Astrocyte (in vitro differentiated cells and primary cell): ENCODE measurements at regions not wholly inside any gene's neighbourhood (a gene's known extent, or its start where the extent isn't known, plus 50 kb on each side); places are given as distances from the start of the nearest gene placed in this dataset.

Source experiments
- DNase-seq: peaks from one replicate; pipeline ENCODE4 v3.0.0-alpha.2; 2010; ENCODE audit warnings: low read depth
- FAIRE-seq: peaks from 2 replicates; lab custom pipeline; 2011; peaks lifted over from hg19 to GRCh38; lab: Jason Lieb, UNC
- H2AFZ ChIP-seq: 2 replicates; pipeline ENCODE4 v1.6.0; 2012; ENCODE audit warnings: low read depth, low read length, inconsistent platforms
- H3K27ac ChIP-seq: 2 replicates; pipeline ENCODE4 v1.5.1; 2011; ENCODE audit warnings: low read depth, low read length, inconsistent platforms
- H3K27me3 ChIP-seq: 2 replicates; pipeline ENCODE4 v1.6.0; 2011; ENCODE audit warnings: low read length, inconsistent platforms; ENCODE audit not compliant: insufficient read depth
- H3K36me3 ChIP-seq: 2 replicates; pipeline ENCODE4 v1.5.1; 2011; ENCODE audit warnings: low read length, inconsistent platforms; ENCODE audit not compliant: insufficient read depth
- H3K4me1 ChIP-seq: 2 replicates; pipeline ENCODE4 v1.5.1; 2011; ENCODE audit warnings: low read length, inconsistent platforms; ENCODE audit not compliant: insufficient read depth
- H3K4me2 ChIP-seq: 2 replicates; pipeline ENCODE4 v1.6.0; 2012; ENCODE audit warnings: low read length, inconsistent platforms
- H3K4me3 ChIP-seq: 2 replicates; pipeline ENCODE4 v1.5.1; 2011; ENCODE audit warnings: low read depth, mild to moderate bottlenecking, low read length, inconsistent platforms; ENCODE audit not compliant: insufficient read depth
- H3K79me2 ChIP-seq: 2 replicates; pipeline ENCODE4 v1.6.0; 2012; ENCODE audit warnings: mild to moderate bottlenecking, low read length, inconsistent platforms; ENCODE audit not compliant: insufficient read depth
- H3K9ac ChIP-seq: 2 replicates; pipeline ENCODE4 v1.6.0; 2012; ENCODE audit warnings: mild to moderate bottlenecking, low read length, inconsistent platforms
- H3K9me3 ChIP-seq: 2 replicates; pipeline ENCODE4 v1.5.1; 2012; ENCODE audit warnings: low read depth, mild to moderate bottlenecking, low read length, inconsistent platforms; ENCODE audit not compliant: insufficient read depth
- H4K20me1 ChIP-seq: 2 replicates; pipeline ENCODE4 v1.6.0; 2012; ENCODE audit warnings: low read length, inconsistent platforms; ENCODE audit not compliant: insufficient read depth
- H3K27ac Mint-ChIP-seq: one replicate; pipeline ENCODE4 v1.8.0; 2021; ENCODE audit warnings: mild to moderate bottlenecking, mixed read lengths; ENCODE audit not compliant: unreplicated experiment
- H3K27me3 Mint-ChIP-seq: one replicate; pipeline ENCODE4 v1.8.0; 2021; ENCODE audit warnings: low read depth, mixed read lengths; ENCODE audit not compliant: unreplicated experiment
- H3K36me3 Mint-ChIP-seq: one replicate; pipeline ENCODE4 v1.8.0; 2021; ENCODE audit warnings: low read depth, mixed read lengths; ENCODE audit not compliant: unreplicated experiment
- H3K4me1 Mint-ChIP-seq: one replicate; pipeline ENCODE4 v1.8.0; 2021; ENCODE audit warnings: low read depth, mixed read lengths; ENCODE audit not compliant: unreplicated experiment
- H3K4me3 Mint-ChIP-seq: one replicate; pipeline ENCODE4 v1.8.0; 2021; ENCODE audit warnings: mild to moderate bottlenecking, moderate library complexity, mixed read lengths; ENCODE audit not compliant: unreplicated experiment
- H3K9me3 Mint-ChIP-seq: one replicate; pipeline ENCODE4 v1.8.0; 2021; ENCODE audit warnings: mild to moderate bottlenecking, mixed read lengths; ENCODE audit not compliant: unreplicated experiment
- EZH2 ChIP-seq: IDR thresholded peaks from 2 replicates; pipeline ENCODE4 v1.6.1; 2012; ENCODE audit warnings: mild to moderate bottlenecking, low read length, inconsistent platforms; ENCODE audit not compliant: insufficient read depth
- TF ChIP-seq, protein P1 (sequence below): IDR thresholded peaks from 2 replicates; pipeline ENCODE4 v1.5.1; 2011; ENCODE audit warnings: low read depth, mild to moderate bottlenecking, inconsistent platforms, low read length, moderate library complexity; ENCODE audit not compliant: insufficient read depth

DNA sequence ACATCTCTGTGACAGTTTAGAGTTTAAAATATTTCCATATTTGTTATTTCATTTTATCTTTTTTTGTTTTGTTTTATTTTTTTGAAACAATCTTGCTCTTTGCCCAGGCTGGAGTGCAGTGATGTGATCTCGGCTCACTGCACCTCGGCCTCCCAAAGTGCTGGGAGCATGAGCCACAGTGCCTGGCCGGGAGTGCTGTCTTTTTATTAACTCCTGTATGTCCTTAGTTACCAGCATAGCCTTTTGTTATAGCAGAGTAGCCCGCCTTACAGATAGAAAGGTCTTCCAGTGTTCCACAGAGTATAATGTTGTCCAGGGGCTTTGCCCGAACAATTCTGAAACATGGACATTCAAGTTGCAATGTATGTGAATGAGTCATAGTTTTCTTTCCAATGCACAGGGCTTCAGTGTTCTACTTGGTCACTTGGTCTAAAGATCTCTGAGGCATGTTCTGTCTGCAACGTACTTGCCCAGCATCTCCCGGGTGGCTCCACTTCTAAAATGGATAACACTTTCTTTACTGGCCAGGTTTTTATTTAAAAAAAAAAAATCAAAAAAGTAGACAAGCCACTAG lies 125.6 kb downstream of the KCNJ18 start:
- Histone ChIP-seq H3K79me2 (no peaks in the 10 kb centered on the region), H3K4me1 (no peaks in the 10 kb centered on the region), H3K36me3 (no peaks in the 10 kb centered on the region), H3K9me3 (peaks cover 15% of the 10 kb centered on the region), H3K4me2 (no peak overlapping the region), H4K20me1 (no peaks in the 10 kb centered on the region), H3K9ac (no peak overlapping the region), H2AFZ (no peak overlapping the region), H3K27ac (no peak overlapping the region), H3K4me3 (no peak overlapping the region), H3K27me3 (no peaks in the 10 kb centered on the region)
- TF ChIP-seq EZH2: no peak
- TF ChIP-seq, protein P1, sequence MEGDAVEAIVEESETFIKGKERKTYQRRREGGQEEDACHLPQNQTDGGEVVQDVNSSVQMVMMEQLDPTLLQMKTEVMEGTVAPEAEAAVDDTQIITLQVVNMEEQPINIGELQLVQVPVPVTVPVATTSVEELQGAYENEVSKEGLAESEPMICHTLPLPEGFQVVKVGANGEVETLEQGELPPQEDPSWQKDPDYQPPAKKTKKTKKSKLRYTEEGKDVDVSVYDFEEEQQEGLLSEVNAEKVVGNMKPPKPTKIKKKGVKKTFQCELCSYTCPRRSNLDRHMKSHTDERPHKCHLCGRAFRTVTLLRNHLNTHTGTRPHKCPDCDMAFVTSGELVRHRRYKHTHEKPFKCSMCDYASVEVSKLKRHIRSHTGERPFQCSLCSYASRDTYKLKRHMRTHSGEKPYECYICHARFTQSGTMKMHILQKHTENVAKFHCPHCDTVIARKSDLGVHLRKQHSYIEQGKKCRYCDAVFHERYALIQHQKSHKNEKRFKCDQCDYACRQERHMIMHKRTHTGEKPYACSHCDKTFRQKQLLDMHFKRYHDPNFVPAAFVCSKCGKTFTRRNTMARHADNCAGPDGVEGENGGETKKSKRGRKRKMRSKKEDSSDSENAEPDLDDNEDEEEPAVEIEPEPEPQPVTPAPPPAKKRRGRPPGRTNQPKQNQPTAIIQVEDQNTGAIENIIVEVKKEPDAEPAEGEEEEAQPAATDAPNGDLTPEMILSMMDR: no peak
- no peak for FAIRE-seq
- H3K27ac Mint-ChIP-seq: no peak overlapping the region
- no peak for DNase-seq
- H3K4me3 Mint-ChIP-seq: no peak overlapping the region
- no peaks in the 10 kb centered on the region for H3K4me1 Mint-ChIP-seq
- H3K27me3 Mint-ChIP-seq: no peaks in the 10 kb centered on the region
- H3K36me3 Mint-ChIP-seq: no peaks in the 10 kb centered on the region
- peaks cover 10% of the 10 kb centered on the region for H3K9me3 Mint-ChIP-seq

DNA sequence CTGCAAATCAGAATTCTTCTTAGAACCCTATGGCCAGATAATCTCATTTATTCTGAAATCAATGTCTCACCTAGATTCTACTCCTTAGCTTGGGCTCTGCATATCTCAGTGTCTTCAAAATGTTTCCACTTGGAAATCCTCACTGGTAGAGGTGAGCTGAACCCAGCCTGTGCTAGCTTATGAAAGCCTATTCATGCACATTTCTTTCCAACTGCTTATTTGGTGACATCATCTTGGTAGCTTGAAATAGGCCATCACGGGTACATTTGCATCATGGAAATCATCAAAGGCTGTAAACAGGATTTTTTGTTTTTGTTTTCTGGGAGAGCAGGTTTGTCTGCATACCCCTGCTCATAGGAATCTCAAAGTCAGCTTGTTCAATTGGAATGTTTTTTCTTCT lies 130.8 kb downstream of the KCNJ18 start:
- TF ChIP-seq EZH2: no peak
- no peaks in the 10 kb centered on the region for H3K27me3 ChIP-seq
- no peaks in the 10 kb centered on the region for H4K20me1 ChIP-seq
- Mint-ChIP-seq H3K4me3 (no peak overlapping the region), H3K27ac (no peak overlapping the region), H3K27me3 (no peaks in the 10 kb centered on the region), H3K9me3 (no peaks in the 10 kb centered on the region), H3K36me3 (no peaks in the 10 kb centered on the region), H3K4me1 (no peaks in the 10 kb centered on the region)
- no peaks in the 10 kb centered on the region for H3K4me1 ChIP-seq
- no peak overlapping the region for H3K9ac ChIP-seq
- DNase-seq (no peak), FAIRE-seq (no peak)
- H3K4me2 ChIP-seq: no peak overlapping the region
- no peak overlapping the region for H3K27ac ChIP-seq
- no peak overlapping the region for H3K4me3 ChIP-seq
- no peak overlapping the region for H2AFZ ChIP-seq
- H3K79me2 ChIP-seq: no peaks in the 10 kb centered on the region
- H3K36me3 ChIP-seq: no peaks in the 10 kb centered on the region
- peaks cover 8% of the 10 kb centered on the region for H3K9me3 ChIP-seq

DNA sequence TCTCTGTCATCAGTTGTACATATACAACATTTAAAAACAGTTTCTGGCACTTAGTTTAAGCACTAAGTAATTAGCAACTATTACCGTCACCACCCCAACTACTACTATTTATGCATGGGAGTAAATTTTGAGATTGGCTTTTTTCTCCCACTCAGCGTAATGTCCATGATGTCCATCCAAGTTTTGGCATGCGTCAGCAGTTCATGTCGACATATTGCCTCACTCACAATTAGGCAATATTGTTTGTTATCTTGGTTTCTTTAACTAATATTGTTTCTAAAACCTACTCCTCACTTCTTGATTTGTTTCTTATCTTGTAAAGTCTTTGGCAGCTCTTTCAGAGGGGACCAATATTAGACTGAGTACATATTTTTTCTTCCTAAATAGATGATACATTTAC lies 131.3 kb downstream of the KCNJ18 start:
- H3K4me2 ChIP-seq: no peak overlapping the region
- no peaks in the 10 kb centered on the region for H3K79me2 ChIP-seq
- no peaks in the 10 kb centered on the region for H3K9me3 Mint-ChIP-seq
- H3K27ac Mint-ChIP-seq: no peak overlapping the region
- H4K20me1 ChIP-seq: no peaks in the 10 kb centered on the region
- no peak overlapping the region for H3K27ac ChIP-seq
- no peak overlapping the region for H3K4me3 ChIP-seq
- H3K4me1 ChIP-seq: no peaks in the 10 kb centered on the region
- no peak overlapping the region for H3K4me3 Mint-ChIP-seq
- H3K27me3 ChIP-seq: no peaks in the 10 kb centered on the region
- H2AFZ ChIP-seq: no peak overlapping the region
- no peak for TF ChIP-seq EZH2
- TF ChIP-seq, protein P1: no peak
- peaks cover 8% of the 10 kb centered on the region for H3K9me3 ChIP-seq
- no peak for DNase-seq
- no peak for FAIRE-seq
- H3K4me1 Mint-ChIP-seq: no peaks in the 10 kb centered on the region
- no peak overlapping the region for H3K9ac ChIP-seq
- no peaks in the 10 kb centered on the region for H3K27me3 Mint-ChIP-seq
- H3K36me3 Mint-ChIP-seq: no peaks in the 10 kb centered on the region
- H3K36me3 ChIP-seq: no peaks in the 10 kb centered on the region
